ENCODE measurements at regions not wholly inside any gene's neighbourhood (a gene's known extent, or its start where the extent isn't known, plus 50 kb on each side); places are given as distances from the start of the nearest gene placed in this dataset.
"Not testable (repeated sequence)": the region's sequence is repeated elsewhere in the genome, so short reads cannot be mapped to it uniquely, and the experiment has no call there.

GRCh38 chr16:25637236-25637635, 54.5 kb upstream of the HS3ST4 start:
- DNase-seq, result no peak

- DNase-seq, result no peak
These were observed 55.1 kb upstream of the HS3ST4 start for GRCh38 chr16:25636662-25637061.

GRCh38 chr16:25635454-25635853, 56.3 kb upstream of the HS3ST4 start:
- DNase-seq, result no peak

- DNase-seq, result no peak
These were observed 58.2 kb upstream of the HS3ST4 start for GRCh38 chr16:25633549-25633948.

- DNase-seq, result no peak
These were observed 63.0 kb upstream of the HS3ST4 start for GRCh38 chr16:25628766-25629165.

GRCh38 chr16:25627641-25628040, 64.1 kb upstream of the HS3ST4 start:
- DNase-seq, result no peak

GRCh38 chr16:25626172-25626571, 65.6 kb upstream of the HS3ST4 start:
- DNase-seq, result no peak

- no peak for DNase-seq
These were observed 66.1 kb upstream of the HS3ST4 start for GRCh38 chr16:25625620-25626019.

- no peak for DNase-seq
These were observed 77.0 kb upstream of the HS3ST4 start for GRCh38 chr16:25614716-25615265.

GRCh38 chr16:25613931-25614330, 77.8 kb upstream of the HS3ST4 start:
- no peak for DNase-seq

- DNase-seq, result no peak
These were observed 83.8 kb upstream of the HS3ST4 start for GRCh38 chr16:25608002-25608401.

- no peak for DNase-seq
These were observed 85.7 kb upstream of the HS3ST4 start for GRCh38 chr16:25606069-25606468.

- DNase-seq, result no peak
These were observed 86.4 kb upstream of the HS3ST4 start for GRCh38 chr16:25605381-25605780.

- DNase-seq, result not testable (repeated sequence)
These were observed 90.5 kb upstream of the HS3ST4 start for GRCh38 chr16:25601306-25601705.

GRCh38 chr16:25596194-25596593, 95.6 kb upstream of the HS3ST4 start:
- no peak for DNase-seq

GRCh38 chr16:25593260-25593659, 98.5 kb upstream of the HS3ST4 start:
- no peak for DNase-seq

GRCh38 chr16:25587783-25588182, 104.0 kb upstream of the HS3ST4 start:
- DNase-seq, result no peak

- no peak for DNase-seq
These were observed 104.9 kb upstream of the HS3ST4 start for GRCh38 chr16:25586826-25587225.

GRCh38 chr16:25585526-25585925, 106.2 kb upstream of the HS3ST4 start:
- no peak for DNase-seq

- DNase-seq, result no peak
These were observed 111.7 kb upstream of the HS3ST4 start for GRCh38 chr16:25580041-25580440.

- no peak for DNase-seq
These were observed 116.4 kb upstream of the HS3ST4 start for GRCh38 chr16:25575363-25575762.

- no peak for DNase-seq
These were observed 120.0 kb upstream of the HS3ST4 start for GRCh38 chr16:25571712-25572111.

GRCh38 chr16:25570131-25570530, 121.6 kb upstream of the HS3ST4 start:
- no peak for DNase-seq

GRCh38 chr16:25568991-25569390, 122.8 kb upstream of the HS3ST4 start:
- DNase-seq, result no peak

- DNase-seq, result no peak
These were observed 125.6 kb upstream of the HS3ST4 start for GRCh38 chr16:25566183-25566582.
